ENCODE measurements at regions not wholly inside any gene's neighbourhood (a gene's known extent, or its start where the extent isn't known, plus 50 kb on each side); places are given as distances from the start of the nearest gene placed in this dataset.
"Not testable (repeated sequence)": the region's sequence is repeated elsewhere in the genome, so short reads cannot be mapped to it uniquely, and the experiment has no call there.

DNA sequence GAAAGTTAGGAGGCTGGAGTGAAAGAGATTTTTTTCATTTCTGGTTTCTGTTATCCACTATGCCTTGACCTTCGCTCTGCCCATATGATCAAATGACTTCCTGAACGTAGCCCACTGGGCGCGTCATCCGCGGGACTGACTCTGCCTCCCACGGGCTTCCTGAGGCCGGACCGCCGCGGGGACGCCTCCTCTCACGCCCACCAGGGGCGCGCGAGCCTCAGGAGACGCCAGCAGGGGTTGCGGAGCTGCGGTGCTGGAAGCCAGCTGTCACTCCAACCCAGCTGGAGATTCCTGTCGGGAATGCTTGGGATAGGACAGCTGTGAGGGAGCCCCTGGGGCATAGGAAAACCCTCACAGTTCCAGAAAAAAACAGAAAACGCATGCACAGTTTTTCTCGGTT is 461.5 kb downstream of the FOXD4L4 start:
- not testable (repeated sequence) for TF ChIP-seq CTCF (conservative IDR thresholded peaks at IDR 0.05 in 1 of 2, IDR thresholded peaks at IDR 0.05 in 1 of 2; ENCODE audit: extremely low read depth in 1 of 2, insufficient read depth in 1 of 2, low read depth in 1 of 2, low read length in 2 of 2); EZH2 (IDR thresholded peaks at IDR 0.05; ENCODE audit: borderline replicate concordance, low read length)
